ENCODE measurements at regions not wholly inside any gene's neighbourhood (a gene's known extent, or its start where the extent isn't known, plus 50 kb on each side); places are given as distances from the start of the nearest gene placed in this dataset.

DNA sequence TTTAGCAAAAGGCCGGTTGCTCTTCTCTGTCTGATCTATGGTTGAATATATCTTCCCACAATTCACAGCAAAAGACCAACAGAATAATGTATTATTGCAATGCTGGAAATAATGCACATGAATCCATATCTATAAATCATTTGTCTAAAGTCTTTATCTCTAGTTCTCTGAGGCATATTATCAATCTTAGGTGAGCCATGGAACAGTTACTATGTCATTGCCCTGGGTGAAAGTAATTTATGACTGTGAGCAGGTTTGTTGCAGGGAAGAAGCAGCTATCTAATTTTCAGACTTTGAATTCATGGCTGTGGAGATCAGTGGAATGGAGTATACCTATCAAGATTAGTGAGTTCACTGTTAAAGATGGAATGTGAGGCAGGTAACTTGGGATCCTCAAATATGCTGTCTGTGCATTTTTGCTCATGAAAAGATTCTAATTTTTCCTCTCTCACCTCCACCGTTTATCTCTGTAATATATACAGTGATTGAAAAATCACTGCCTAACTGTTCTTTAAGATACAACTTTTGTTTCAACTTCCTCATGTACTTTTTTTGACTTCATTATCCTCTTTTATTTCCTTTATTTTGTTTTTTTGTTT lies 256.8 kb upstream of the ARSJ start:
- CTCF ChIA-PET: no interaction called here
- POLR2A ChIA-PET (ENCODE audit: low non-redundant PET): no interaction called here
- H3K9me3 ChIP-seq (ENCODE audit: low read depth, low read length, poor library complexity, severe bottlenecking): no peaks in the 10 kb centered on the region
- BruUV-seq (replicated peaks): no TSS peak
- no peaks in the 10 kb centered on the region for H3K36me3 ChIP-seq (ENCODE audit: insufficient read depth, low read length, poor library complexity, severe bottlenecking)
- no peak overlapping the region for H3K4me3 ChIP-seq (ENCODE audit: low read depth, low read length, poor library complexity, severe bottlenecking)
- no peak overlapping the region for H3K27ac ChIP-seq (ENCODE audit: low read depth, low read length, poor library complexity, severe bottlenecking)
- H3K27me3 ChIP-seq (replicated peaks; ENCODE audit: insufficient read depth, low read depth, low read length, poor library complexity): no peaks in the 10 kb centered on the region
- intact Hi-C loops (cut with micrococcal nuclease; ENCODE audit: unreplicated experiment): no loop called here
- no peak for TF ChIP-seq EZH2 (IDR thresholded peaks at IDR 0.05; ENCODE audit: borderline replicate concordance, low read depth, low read length, poor library complexity, severe bottlenecking)
- TF ChIP-seq, protein P1, sequence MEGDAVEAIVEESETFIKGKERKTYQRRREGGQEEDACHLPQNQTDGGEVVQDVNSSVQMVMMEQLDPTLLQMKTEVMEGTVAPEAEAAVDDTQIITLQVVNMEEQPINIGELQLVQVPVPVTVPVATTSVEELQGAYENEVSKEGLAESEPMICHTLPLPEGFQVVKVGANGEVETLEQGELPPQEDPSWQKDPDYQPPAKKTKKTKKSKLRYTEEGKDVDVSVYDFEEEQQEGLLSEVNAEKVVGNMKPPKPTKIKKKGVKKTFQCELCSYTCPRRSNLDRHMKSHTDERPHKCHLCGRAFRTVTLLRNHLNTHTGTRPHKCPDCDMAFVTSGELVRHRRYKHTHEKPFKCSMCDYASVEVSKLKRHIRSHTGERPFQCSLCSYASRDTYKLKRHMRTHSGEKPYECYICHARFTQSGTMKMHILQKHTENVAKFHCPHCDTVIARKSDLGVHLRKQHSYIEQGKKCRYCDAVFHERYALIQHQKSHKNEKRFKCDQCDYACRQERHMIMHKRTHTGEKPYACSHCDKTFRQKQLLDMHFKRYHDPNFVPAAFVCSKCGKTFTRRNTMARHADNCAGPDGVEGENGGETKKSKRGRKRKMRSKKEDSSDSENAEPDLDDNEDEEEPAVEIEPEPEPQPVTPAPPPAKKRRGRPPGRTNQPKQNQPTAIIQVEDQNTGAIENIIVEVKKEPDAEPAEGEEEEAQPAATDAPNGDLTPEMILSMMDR (conservative IDR thresholded peaks at IDR 0.05; ENCODE audit: low read depth, low read length): no peak
- DNase-seq (ENCODE audit: low spot score): no peak
- no peaks in the 10 kb centered on the region for H3K4me1 ChIP-seq (ENCODE audit: insufficient read depth, low read length, poor library complexity, severe bottlenecking)

DNA sequence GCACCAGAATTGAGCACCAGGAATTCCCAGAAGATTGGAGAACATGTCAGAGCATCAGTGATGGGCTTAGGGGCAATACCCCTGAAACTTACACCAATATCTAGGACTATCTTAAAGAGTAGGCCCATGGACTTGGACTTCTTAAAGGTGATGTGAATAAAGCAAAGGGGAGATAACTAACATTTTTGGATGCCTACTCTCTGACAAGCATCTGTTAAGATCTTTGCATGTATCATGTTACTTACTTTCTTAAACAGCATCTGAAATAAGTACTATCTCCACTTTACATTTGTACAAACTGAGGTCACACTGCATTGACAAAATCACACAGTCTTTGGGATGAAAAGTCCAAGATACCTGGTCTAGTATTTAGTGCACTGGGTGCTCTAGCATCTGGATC lies 258.6 kb upstream of the ARSJ start:
- no peak for DNase-seq (ENCODE audit: low spot score)
- CTCF ChIA-PET: no interaction called here
- TF ChIP-seq, protein P1 (conservative IDR thresholded peaks at IDR 0.05; ENCODE audit: low read depth, low read length): no peak
- TF ChIP-seq EZH2 (IDR thresholded peaks at IDR 0.05; ENCODE audit: borderline replicate concordance, low read depth, low read length, poor library complexity, severe bottlenecking): no peak
- no peaks in the 10 kb centered on the region for H3K27me3 ChIP-seq (replicated peaks; ENCODE audit: insufficient read depth, low read depth, low read length, poor library complexity)
- H3K36me3 ChIP-seq (ENCODE audit: insufficient read depth, low read length, poor library complexity, severe bottlenecking): no peaks in the 10 kb centered on the region
- no TSS peak for BruUV-seq (replicated peaks)
- H3K27ac ChIP-seq (ENCODE audit: low read depth, low read length, poor library complexity, severe bottlenecking): no peak overlapping the region
- intact Hi-C loops (cut with micrococcal nuclease; ENCODE audit: unreplicated experiment): no loop called here
- POLR2A ChIA-PET (ENCODE audit: low non-redundant PET): no interaction called here
- no peaks in the 10 kb centered on the region for H3K9me3 ChIP-seq (ENCODE audit: low read depth, low read length, poor library complexity, severe bottlenecking)
- H3K4me1 ChIP-seq (ENCODE audit: insufficient read depth, low read length, poor library complexity, severe bottlenecking): no peaks in the 10 kb centered on the region
- H3K4me3 ChIP-seq (ENCODE audit: low read depth, low read length, poor library complexity, severe bottlenecking): no peak overlapping the region

DNA sequence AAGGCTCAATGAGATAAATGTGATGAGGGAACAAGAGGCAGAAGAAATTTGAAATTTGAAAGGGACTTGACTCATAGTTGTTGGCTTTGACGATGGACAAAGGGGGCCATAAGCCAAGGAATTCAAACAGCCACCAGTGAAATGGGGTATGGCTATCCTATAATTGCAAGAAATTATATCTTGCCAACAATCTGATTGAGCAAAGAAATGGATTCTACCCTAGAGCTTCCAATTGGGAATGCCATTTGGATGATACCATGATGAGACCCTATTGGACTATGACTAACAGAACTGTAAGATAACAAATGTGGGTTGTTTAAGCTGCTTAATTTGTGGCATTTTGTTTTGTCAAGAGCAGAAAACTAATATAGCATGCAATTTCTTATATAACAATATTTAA lies 270.1 kb upstream of the ARSJ start:
- DNase-seq (ENCODE audit: low spot score): no peak
- Histone ChIP-seq H3K9me3 (ENCODE audit: low read depth, low read length, poor library complexity, severe bottlenecking) (no peaks in the 10 kb centered on the region), H3K36me3 (ENCODE audit: insufficient read depth, low read length, poor library complexity, severe bottlenecking) (no peaks in the 10 kb centered on the region), H3K4me3 (ENCODE audit: low read depth, low read length, poor library complexity, severe bottlenecking) (no peak overlapping the region), H3K27ac (ENCODE audit: low read depth, low read length, poor library complexity, severe bottlenecking) (no peak overlapping the region), H3K4me1 (ENCODE audit: insufficient read depth, low read length, poor library complexity, severe bottlenecking) (no peaks in the 10 kb centered on the region), H3K27me3 (replicated peaks; ENCODE audit: insufficient read depth, low read depth, low read length, poor library complexity) (no peaks in the 10 kb centered on the region)
- CTCF ChIA-PET: no interaction called here
- no TSS peak for BruUV-seq (replicated peaks)
- POLR2A ChIA-PET (ENCODE audit: low non-redundant PET): no interaction called here
- intact Hi-C loops (cut with micrococcal nuclease; ENCODE audit: unreplicated experiment): no loop called here
- TF ChIP-seq, protein P1 (conservative IDR thresholded peaks at IDR 0.05; ENCODE audit: low read depth, low read length): no peak
- no peak for TF ChIP-seq EZH2 (IDR thresholded peaks at IDR 0.05; ENCODE audit: borderline replicate concordance, low read depth, low read length, poor library complexity, severe bottlenecking)
